Ishikawa (cell line): ENCODE measurements at regions not wholly inside any gene's neighbourhood (a gene's known extent, or its start where the extent isn't known, plus 50 kb on each side); places are given as distances from the start of the nearest gene placed in this dataset.

Experiments used
- CREB1 ChIP-seq: IDR thresholded peaks from 2 replicates; pipeline ENCODE4 v1.6.1; 2012; ENCODE audit warnings: low read depth
- EP300 ChIP-seq: IDR thresholded peaks from 2 replicates; pipeline ENCODE4 v1.6.1; 2012; ENCODE audit warnings: borderline replicate concordance
- FOXM1 ChIP-seq: IDR thresholded peaks from 2 replicates; pipeline ENCODE4 v1.6.1; 2012; ENCODE audit warnings: low read depth, borderline replicate concordance
- TAF1 ChIP-seq: IDR thresholded peaks from 2 replicates; pipeline ENCODE4 v1.6.1; 2012; ENCODE audit warnings: low read depth, mild to moderate bottlenecking
- TCF12 ChIP-seq: IDR thresholded peaks from 2 replicates; pipeline ENCODE4 v1.6.1; 2012; ENCODE audit warnings: low read depth
- TF ChIP-seq, protein P1 (sequence below): IDR thresholded peaks from 2 replicates; pipeline ENCODE4 v1.6.1; 2012
- TF ChIP-seq, protein P2 (sequence below): IDR thresholded peaks from 2 replicates; pipeline ENCODE4 v1.6.1; 2012; ENCODE audit warnings: low read depth, mild to moderate bottlenecking

DNA sequence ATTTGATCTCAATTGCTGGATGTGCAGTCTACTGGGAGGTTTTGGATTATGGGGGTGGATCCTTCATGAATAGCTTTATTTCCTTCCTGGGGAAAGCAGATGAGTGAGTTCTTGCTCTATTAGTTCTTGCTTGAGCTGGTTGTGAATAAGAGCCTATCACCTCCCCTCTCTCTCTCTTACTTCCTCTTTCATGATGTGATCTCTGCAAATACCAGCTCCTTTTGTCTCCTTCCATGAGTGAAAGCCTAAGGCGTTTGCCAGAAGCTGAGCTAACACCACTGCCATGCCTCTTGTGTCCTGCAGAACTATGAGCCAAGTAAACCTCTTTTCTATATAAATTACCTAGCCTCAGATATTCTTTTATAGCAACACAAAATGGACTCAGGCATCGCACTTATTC lies 302.7 kb downstream of the CCER1 start:
- no peak for TF ChIP-seq EP300
- TF ChIP-seq CREB1 = no peak
- TF ChIP-seq, protein P1, sequence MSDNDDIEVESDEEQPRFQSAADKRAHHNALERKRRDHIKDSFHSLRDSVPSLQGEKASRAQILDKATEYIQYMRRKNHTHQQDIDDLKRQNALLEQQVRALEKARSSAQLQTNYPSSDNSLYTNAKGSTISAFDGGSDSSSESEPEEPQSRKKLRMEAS = no peak
- TF ChIP-seq TAF1 = no peak
- TF ChIP-seq, protein P2, sequence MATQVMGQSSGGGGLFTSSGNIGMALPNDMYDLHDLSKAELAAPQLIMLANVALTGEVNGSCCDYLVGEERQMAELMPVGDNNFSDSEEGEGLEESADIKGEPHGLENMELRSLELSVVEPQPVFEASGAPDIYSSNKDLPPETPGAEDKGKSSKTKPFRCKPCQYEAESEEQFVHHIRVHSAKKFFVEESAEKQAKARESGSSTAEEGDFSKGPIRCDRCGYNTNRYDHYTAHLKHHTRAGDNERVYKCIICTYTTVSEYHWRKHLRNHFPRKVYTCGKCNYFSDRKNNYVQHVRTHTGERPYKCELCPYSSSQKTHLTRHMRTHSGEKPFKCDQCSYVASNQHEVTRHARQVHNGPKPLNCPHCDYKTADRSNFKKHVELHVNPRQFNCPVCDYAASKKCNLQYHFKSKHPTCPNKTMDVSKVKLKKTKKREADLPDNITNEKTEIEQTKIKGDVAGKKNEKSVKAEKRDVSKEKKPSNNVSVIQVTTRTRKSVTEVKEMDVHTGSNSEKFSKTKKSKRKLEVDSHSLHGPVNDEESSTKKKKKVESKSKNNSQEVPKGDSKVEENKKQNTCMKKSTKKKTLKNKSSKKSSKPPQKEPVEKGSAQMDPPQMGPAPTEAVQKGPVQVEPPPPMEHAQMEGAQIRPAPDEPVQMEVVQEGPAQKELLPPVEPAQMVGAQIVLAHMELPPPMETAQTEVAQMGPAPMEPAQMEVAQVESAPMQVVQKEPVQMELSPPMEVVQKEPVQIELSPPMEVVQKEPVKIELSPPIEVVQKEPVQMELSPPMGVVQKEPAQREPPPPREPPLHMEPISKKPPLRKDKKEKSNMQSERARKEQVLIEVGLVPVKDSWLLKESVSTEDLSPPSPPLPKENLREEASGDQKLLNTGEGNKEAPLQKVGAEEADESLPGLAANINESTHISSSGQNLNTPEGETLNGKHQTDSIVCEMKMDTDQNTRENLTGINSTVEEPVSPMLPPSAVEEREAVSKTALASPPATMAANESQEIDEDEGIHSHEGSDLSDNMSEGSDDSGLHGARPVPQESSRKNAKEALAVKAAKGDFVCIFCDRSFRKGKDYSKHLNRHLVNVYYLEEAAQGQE = no peak
- no peak for TF ChIP-seq FOXM1
- no peak for TF ChIP-seq TCF12
